GM12873 (cell line): ENCODE measurements at regions not wholly inside any gene's neighbourhood (a gene's known extent, or its start where the extent isn't known, plus 50 kb on each side); places are given as distances from the start of the nearest gene placed in this dataset.

ENCODE experiments used
- CTCF ChIP-seq: IDR thresholded peaks from 2 replicates; pipeline ENCODE4 v1.5.1; 2012; ENCODE audit warnings: low read depth, mild to moderate bottlenecking, moderate library complexity, low read length, control low read depth; ENCODE audit not compliant: insufficient read depth; ENCODE audit errors: missing control alignments

GRCh38 chr13:24931450-24932251 is 164.3 kb upstream of the PABPC3 start:
- TF ChIP-seq CTCF = no peak

- TF ChIP-seq CTCF = no peak
Observed at GRCh38 chr13:24938966-24939365, 157.0 kb upstream of the PABPC3 start.

GRCh38 chr13:24943136-24943535 is 152.8 kb upstream of the PABPC3 start:
- TF ChIP-seq CTCF = no peak

GRCh38 chr13:24968416-24968815 is 127.5 kb upstream of the PABPC3 start:
- TF ChIP-seq CTCF = peak; percentile 35

- no peak for TF ChIP-seq CTCF
Observed at GRCh38 chr13:24982333-24982999, 113.5 kb upstream of the PABPC3 start.

- no peak for TF ChIP-seq CTCF
Observed at GRCh38 chr13:24983094-24983493, 112.8 kb upstream of the PABPC3 start.

- no peak for TF ChIP-seq CTCF
Observed at GRCh38 chr13:24984134-24984533, 111.8 kb upstream of the PABPC3 start.
